Suppressor macrophage treated with lipopolysaccharide for 4 hours (primary cell): ENCODE measurements at regions not wholly inside any gene's neighbourhood (a gene's known extent, or its start where the extent isn't known, plus 50 kb on each side); places are given as distances from the start of the nearest gene placed in this dataset.

ENCODE experiments used
- DNase-seq: peaks from one replicate; pipeline ENCODE4 v3.0.0-alpha.2; 2020

- no peak for DNase-seq
Measured at GRCh38 chr2:220669324-220669723, 902.8 kb downstream of the EPHA4 start.

- no peak for DNase-seq
Measured at GRCh38 chr2:220670511-220670910, 901.6 kb downstream of the EPHA4 start.

GRCh38 chr2:220673151-220673874 lies 898.8 kb downstream of the EPHA4 start:
- no peak for DNase-seq

- no peak for DNase-seq
Measured at GRCh38 chr2:220674033-220674432, 898.1 kb downstream of the EPHA4 start.

GRCh38 chr2:220676695-220677094 lies 895.4 kb downstream of the EPHA4 start:
- no peak for DNase-seq

GRCh38 chr2:220678943-220679342 lies 893.2 kb downstream of the EPHA4 start:
- DNase-seq: no peak

- DNase-seq: no peak
Measured at GRCh38 chr2:220682616-220683015, 889.5 kb downstream of the EPHA4 start.

- DNase-seq: no peak
Measured at GRCh38 chr2:220684099-220684498, 888.0 kb downstream of the EPHA4 start.

- peak; percentile 67 for DNase-seq
Measured at GRCh38 chr2:220687231-220687843, 884.8 kb downstream of the EPHA4 start.

- DNase-seq: no peak
Measured at GRCh38 chr2:220695397-220696279, 876.5 kb downstream of the EPHA4 start.

- no peak for DNase-seq
Measured at GRCh38 chr2:220696280-220696669, 875.8 kb downstream of the EPHA4 start.

GRCh38 chr2:220697011-220697410 lies 875.1 kb downstream of the EPHA4 start:
- no peak for DNase-seq

GRCh38 chr2:220701115-220701514 lies 871.0 kb downstream of the EPHA4 start:
- no peak for DNase-seq

GRCh38 chr2:220703279-220703678 lies 868.8 kb downstream of the EPHA4 start:
- no peak for DNase-seq

- no peak for DNase-seq
Measured at GRCh38 chr2:220704081-220704480, 868.0 kb downstream of the EPHA4 start.

GRCh38 chr2:220704810-220705209 lies 867.3 kb downstream of the EPHA4 start:
- no peak for DNase-seq

- no peak for DNase-seq
Measured at GRCh38 chr2:220705678-220706077, 866.4 kb downstream of the EPHA4 start.

GRCh38 chr2:220707261-220707660 lies 864.8 kb downstream of the EPHA4 start:
- no peak for DNase-seq

- no peak for DNase-seq
Measured at GRCh38 chr2:220708366-220708765, 863.7 kb downstream of the EPHA4 start.

GRCh38 chr2:220717283-220717682 lies 854.8 kb downstream of the EPHA4 start:
- DNase-seq: no peak

- DNase-seq: no peak
Measured at GRCh38 chr2:220736778-220737177, 835.3 kb downstream of the EPHA4 start.

- no peak for DNase-seq
Measured at GRCh38 chr2:220743203-220743602, 828.9 kb downstream of the EPHA4 start.

- no peak for DNase-seq
Measured at GRCh38 chr2:220744861-220745260, 827.2 kb downstream of the EPHA4 start.

- no peak for DNase-seq
Measured at GRCh38 chr2:220745682-220746081, 826.4 kb downstream of the EPHA4 start.
